Vagina (tissue), 2 donors: ENCODE measurements at regions not wholly inside any gene's neighbourhood (a gene's known extent, or its start where the extent isn't known, plus 50 kb on each side); places are given as distances from the start of the nearest gene placed in this dataset.

ENCODE experiments used
- DNase-seq, 2 donors: peaks; one replicate each; pipeline ENCODE4 v3.0.0-alpha.2; 2017; ENCODE audit errors: extremely low spot score in 2 of 2
- H3K27ac ChIP-seq: fragments of 200-600 bp; sonication (generic); one replicate; pipeline ENCODE4 v1.5.1; 2019
- H3K27me3 ChIP-seq: fragments of 200-600 bp; sonication (generic); one replicate; pipeline ENCODE4 v1.5.1; 2019
- H3K36me3 ChIP-seq, 2 donors: fragments of 200-600 bp; sonication (generic); one replicate each; pipeline ENCODE4 v1.5.1; 2017 to 2019
- H3K4me1 ChIP-seq: fragments of 200-600 bp; sonication (generic); one replicate; pipeline ENCODE4 v1.5.1; 2019
- H3K4me3 ChIP-seq, 2 donors: fragments of 200-600 bp; sonication (generic); 1 replicate in 1 of 2; 2 replicates in 1 of 2; pipeline ENCODE4 v1.5.1; 2016 to 2019
- H3K9me3 ChIP-seq: fragments of 200-600 bp; sonication (generic); one replicate; pipeline ENCODE4 v1.5.1; 2019
- POLR2A ChIP-seq, 2 donors: fragments of 450-650 bp; IDR thresholded peaks; one replicate each; pipeline ENCODE4 v1.6.1; 2017; ENCODE audit warnings: antibody characterized with exemption in 2 of 2, mild to moderate bottlenecking in 2 of 2, moderate library complexity in 2 of 2
- POLR2AphosphoS5 ChIP-seq, 2 donors: sonication (generic); formaldehyde crosslinking; IDR thresholded peaks; one replicate each; pipeline ENCODE4 v1.9.0; 2017; ENCODE audit warnings: antibody characterized with exemption in 2 of 2, mild to moderate bottlenecking in 2 of 2, low read depth in 1 of 2; ENCODE audit not compliant: insufficient read depth in 1 of 2
- intact Hi-C: fragments of 100-400 bp; cut with DNase I; formaldehyde crosslinking; loops from one replicate; pipeline ENCODE4 v1.15.1; 2023
- TF ChIP-seq, protein P1 (sequence below), 3 experiments: fragments of 450-650 bp in 2 of 3; fragments of 200-600 bp in 1 of 3; sonication (generic) in 1 of 3; IDR thresholded peaks; one replicate each; pipeline ENCODE4 v1.5.1; 2017 to 2019; ENCODE audit warnings: antibody characterized with exemption in 3 of 3, mild to moderate bottlenecking in 2 of 3, moderate library complexity in 2 of 3

DNA sequence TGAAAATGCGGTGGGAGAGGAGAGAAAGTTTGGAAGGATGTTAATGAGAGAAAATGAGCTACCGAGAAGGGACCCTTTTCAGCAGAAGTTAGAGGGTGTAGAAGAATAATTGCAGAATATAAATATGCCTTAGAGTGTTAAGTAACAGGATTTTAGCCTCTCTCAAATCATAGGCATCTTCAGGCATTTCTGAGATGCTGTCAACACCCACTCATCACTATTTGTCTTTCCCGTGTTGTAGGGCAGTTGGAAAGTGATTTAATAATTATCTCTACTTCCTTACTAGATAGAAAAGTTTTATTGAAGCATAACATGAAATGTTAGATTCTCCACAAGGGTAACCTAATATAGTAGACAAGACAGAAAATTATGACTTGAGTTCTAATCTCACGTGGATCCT is 96.4 kb upstream of the RGS4 start:
- DNase-seq = no peak
- TF ChIP-seq POLR2A (IDR thresholded peaks at IDR 0.05) (no peak), POLR2AphosphoS5 (IDR thresholded peaks at IDR 0.05; ENCODE audit: insufficient read depth in 1 of 2, low read depth in 1 of 2) (no peak)
- TF ChIP-seq, protein P1, sequence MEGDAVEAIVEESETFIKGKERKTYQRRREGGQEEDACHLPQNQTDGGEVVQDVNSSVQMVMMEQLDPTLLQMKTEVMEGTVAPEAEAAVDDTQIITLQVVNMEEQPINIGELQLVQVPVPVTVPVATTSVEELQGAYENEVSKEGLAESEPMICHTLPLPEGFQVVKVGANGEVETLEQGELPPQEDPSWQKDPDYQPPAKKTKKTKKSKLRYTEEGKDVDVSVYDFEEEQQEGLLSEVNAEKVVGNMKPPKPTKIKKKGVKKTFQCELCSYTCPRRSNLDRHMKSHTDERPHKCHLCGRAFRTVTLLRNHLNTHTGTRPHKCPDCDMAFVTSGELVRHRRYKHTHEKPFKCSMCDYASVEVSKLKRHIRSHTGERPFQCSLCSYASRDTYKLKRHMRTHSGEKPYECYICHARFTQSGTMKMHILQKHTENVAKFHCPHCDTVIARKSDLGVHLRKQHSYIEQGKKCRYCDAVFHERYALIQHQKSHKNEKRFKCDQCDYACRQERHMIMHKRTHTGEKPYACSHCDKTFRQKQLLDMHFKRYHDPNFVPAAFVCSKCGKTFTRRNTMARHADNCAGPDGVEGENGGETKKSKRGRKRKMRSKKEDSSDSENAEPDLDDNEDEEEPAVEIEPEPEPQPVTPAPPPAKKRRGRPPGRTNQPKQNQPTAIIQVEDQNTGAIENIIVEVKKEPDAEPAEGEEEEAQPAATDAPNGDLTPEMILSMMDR (IDR thresholded peaks at IDR 0.05) = no peak
- intact Hi-C loops = no loop called here

DNA sequence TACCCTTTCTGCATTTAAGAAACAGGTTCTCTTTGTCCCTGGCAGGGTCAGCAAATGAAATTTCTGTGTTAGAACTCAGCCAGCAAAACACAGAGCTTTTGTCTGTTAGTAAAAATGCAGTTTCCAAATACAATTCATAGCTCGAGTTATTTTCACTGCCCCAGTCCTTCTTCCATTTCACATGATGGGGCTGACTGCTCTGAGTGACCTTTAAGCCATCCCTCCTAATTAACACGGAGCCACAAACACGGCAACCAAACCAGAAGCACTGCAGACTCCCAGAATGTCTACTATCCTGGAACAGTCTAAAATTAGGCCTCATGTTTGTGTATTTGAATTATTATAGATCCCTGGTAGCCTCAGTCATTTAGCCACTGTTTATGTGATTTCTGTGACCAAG is 99.1 kb upstream of the RGS4 start:
- Histone ChIP-seq H3K9me3 (no peaks in the 10 kb centered on the region), H3K36me3 (no peaks in the 10 kb centered on the region), H3K4me3 (no peak overlapping the region), H3K27ac (no peak overlapping the region), H3K4me1 (no peaks in the 10 kb centered on the region), H3K27me3 (no peaks in the 10 kb centered on the region)
- DNase-seq = no peak
- TF ChIP-seq POLR2AphosphoS5 (IDR thresholded peaks at IDR 0.05; ENCODE audit: insufficient read depth in 1 of 2, low read depth in 1 of 2) = no peak
- no peak for TF ChIP-seq POLR2A (IDR thresholded peaks at IDR 0.05)
- TF ChIP-seq, protein P1 (IDR thresholded peaks at IDR 0.05) = no peak
- intact Hi-C loops = no loop called here

More for the DNA sequence above, 96.4 kb upstream of the RGS4 start:
- H3K9me3 ChIP-seq = no peaks in the 10 kb centered on the region
- H3K4me3 ChIP-seq = no peak overlapping the region
- H3K36me3 ChIP-seq = no peaks in the 10 kb centered on the region
- no peaks in the 10 kb centered on the region for H3K4me1 ChIP-seq
- no peaks in the 10 kb centered on the region for H3K27me3 ChIP-seq
- H3K27ac ChIP-seq = no peak overlapping the region

DNA sequence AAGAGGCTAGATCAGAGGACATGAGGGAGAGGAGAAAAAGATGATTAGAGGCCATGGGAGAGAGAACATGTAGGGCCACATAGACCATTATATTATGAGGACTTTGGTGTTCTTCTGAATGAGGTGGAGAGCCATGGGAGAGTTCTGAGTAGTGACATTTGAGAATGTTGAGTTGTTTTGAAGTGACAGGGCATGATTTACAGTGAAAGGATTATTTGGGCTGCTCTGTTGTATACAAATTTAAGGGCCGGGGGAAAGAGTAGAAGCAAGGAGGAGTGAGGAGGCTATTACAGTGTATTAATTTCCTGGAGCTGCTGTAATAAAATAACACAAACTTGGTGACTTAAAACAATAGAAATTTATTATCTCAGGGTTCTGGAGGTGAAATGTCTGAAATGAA is 102.5 kb upstream of the RGS4 start:
- Histone ChIP-seq H3K27me3 (no peaks in the 10 kb centered on the region), H3K27ac (no peak overlapping the region), H3K9me3 (no peaks in the 10 kb centered on the region), H3K36me3 (no peaks in the 10 kb centered on the region), H3K4me1 (no peaks in the 10 kb centered on the region), H3K4me3 (no peak overlapping the region)
- no peak for DNase-seq
- TF ChIP-seq POLR2A (IDR thresholded peaks at IDR 0.05) = no peak
- no peak for TF ChIP-seq POLR2AphosphoS5 (IDR thresholded peaks at IDR 0.05; ENCODE audit: insufficient read depth in 1 of 2, low read depth in 1 of 2)
- TF ChIP-seq, protein P1 (IDR thresholded peaks at IDR 0.05) = no peak
- intact Hi-C loops = no loop called here

DNA sequence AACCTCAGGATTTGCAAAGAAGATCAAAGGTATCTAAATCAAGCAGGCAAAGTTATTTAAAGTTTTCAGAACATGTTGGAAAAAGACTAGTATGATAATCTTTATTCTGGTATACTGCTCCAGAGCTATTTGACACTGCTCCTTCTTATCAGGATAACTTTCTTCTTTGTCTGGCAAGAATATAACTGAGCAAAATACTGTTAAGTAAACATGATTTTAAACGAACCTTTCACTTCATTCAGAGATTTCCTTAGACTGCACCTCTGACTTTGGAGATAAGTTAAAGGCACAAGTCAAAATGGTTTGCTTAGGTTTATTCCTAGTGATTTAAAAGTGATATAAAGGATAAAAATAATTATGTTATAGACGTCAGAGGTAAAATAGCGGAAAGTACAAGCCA is 103.9 kb upstream of the CCDC190 start:
- H3K36me3 ChIP-seq = no peaks in the 10 kb centered on the region
- TF ChIP-seq POLR2AphosphoS5 (IDR thresholded peaks at IDR 0.05; ENCODE audit: insufficient read depth in 1 of 2, low read depth in 1 of 2) (no peak), POLR2A (IDR thresholded peaks at IDR 0.05) (no peak)
- TF ChIP-seq, protein P1 (IDR thresholded peaks at IDR 0.05) = no peak
- intact Hi-C loops = no loop called here

DNA sequence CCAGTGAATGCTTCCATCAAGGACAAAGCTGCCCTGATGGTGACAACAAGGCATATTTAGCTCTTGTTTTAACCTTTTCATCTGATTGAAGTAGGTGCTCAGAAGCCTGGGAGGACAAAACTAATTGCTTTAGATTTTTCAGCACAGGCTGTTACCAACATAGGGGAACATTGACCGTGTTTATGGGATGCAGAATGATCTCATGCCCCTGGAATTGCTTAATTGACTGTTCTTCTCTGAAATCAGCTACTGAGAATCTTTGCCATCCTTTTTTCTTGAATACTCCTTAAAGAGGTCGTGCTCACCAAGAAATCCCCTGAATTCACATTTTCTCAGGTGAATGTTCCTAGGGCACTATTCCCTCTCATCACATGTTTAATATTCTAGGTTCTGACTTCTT is 95.9 kb upstream of the CCDC190 start:
- intact Hi-C loops = no loop called here
- H3K4me3 ChIP-seq = no peak overlapping the region
- DNase-seq = no peak
- TF ChIP-seq POLR2A (IDR thresholded peaks at IDR 0.05) = no peak
- TF ChIP-seq POLR2AphosphoS5 (IDR thresholded peaks at IDR 0.05; ENCODE audit: insufficient read depth in 1 of 2, low read depth in 1 of 2) = no peak
- TF ChIP-seq, protein P1 (IDR thresholded peaks at IDR 0.05) = no peak
- H3K27me3 ChIP-seq = no peaks in the 10 kb centered on the region
- H3K36me3 ChIP-seq = no peaks in the 10 kb centered on the region
- no peak overlapping the region for H3K27ac ChIP-seq
- H3K9me3 ChIP-seq = no peaks in the 10 kb centered on the region
- H3K4me1 ChIP-seq = no peaks in the 10 kb centered on the region

More for the DNA sequence above, 103.9 kb upstream of the CCDC190 start:
- no peak overlapping the region for H3K4me3 ChIP-seq
- H3K27me3 ChIP-seq = no peaks in the 10 kb centered on the region
- H3K27ac ChIP-seq = no peak overlapping the region
- no peaks in the 10 kb centered on the region for H3K9me3 ChIP-seq
- no peak for DNase-seq
- no peaks in the 10 kb centered on the region for H3K4me1 ChIP-seq
